Endothelial cell of umbilical vein (primary cell): ENCODE measurements at regions not wholly inside any gene's neighbourhood (a gene's known extent, or its start where the extent isn't known, plus 50 kb on each side); places are given as distances from the start of the nearest gene placed in this dataset.

ENCODE experiments used
- BruUV-seq: library from RNA; stranded (reverse); fragments of 400-500 nt; replicated peaks from 2 replicates; lab custom pipeline; 2021; lab: Mats Ljungman, UMichigan
- CTCF ChIA-PET: fragments of 300-600, 350-600 bp; sonication (Branson Sonifier 250); formaldehyde crosslinking; loops from one replicate; lab custom pipeline; 2021; ENCODE audit warnings: antibody characterized with exemption, inconsistent platforms; lab: Charles Lee
- POLR2A ChIA-PET: fragments of 300-600, 350-600 bp; sonication (Branson Sonifier 250); formaldehyde crosslinking; loops from one replicate; lab custom pipeline; 2021; ENCODE audit warnings: antibody characterized with exemption, inconsistent platforms; lab: Charles Lee
- DNase-seq: peaks from one replicate; pipeline ENCODE4 v3.0.0-alpha.2; 2011; ENCODE audit warnings: low read depth, low spot score
- FAIRE-seq: peaks from 2 replicates; lab custom pipeline; 2011; peaks lifted over from hg19 to GRCh38; lab: Jason Lieb, UNC
- H2AFZ ChIP-seq: 2 replicates; pipeline ENCODE4 v1.6.0; 2012; ENCODE audit warnings: low read depth, low read length, control low read depth, inconsistent platforms
- H3K27ac ChIP-seq: 2 replicates; pipeline ENCODE4 v1.5.1; 2011; ENCODE audit warnings: low read depth, mild to moderate bottlenecking, control low read depth, low read length, moderate library complexity; ENCODE audit not compliant: insufficient read depth
- H3K27me3 ChIP-seq, 2 experiments: 2 replicates each; pipeline versions ENCODE4 v1.6.0 to v1.6.1; 2011; ENCODE audit warnings: low read length in 2 of 2, mixed read lengths in 1 of 2; ENCODE audit not compliant: control insufficient read depth in 2 of 2, insufficient read depth in 2 of 2
- H3K36me3 ChIP-seq, 2 experiments: 2 replicates in 1 of 2; 3 replicates in 1 of 2; pipeline ENCODE4 v1.5.1; 2011; ENCODE audit warnings: low read length in 2 of 2, mild to moderate bottlenecking in 1 of 2, moderate library complexity in 1 of 2; ENCODE audit not compliant: control insufficient read depth in 2 of 2, insufficient read depth in 2 of 2; ENCODE audit errors: extremely low read depth in 1 of 2
- H3K4me1 ChIP-seq: 3 replicates; pipeline ENCODE4 v1.5.1; 2011; ENCODE audit warnings: mild to moderate bottlenecking, low read length; ENCODE audit not compliant: control insufficient read depth, insufficient read depth; ENCODE audit errors: extremely low read depth
- H3K4me2 ChIP-seq: 2 replicates; pipeline ENCODE4 v1.6.1; 2011; ENCODE audit warnings: low read length, control low read depth, mixed read lengths; ENCODE audit not compliant: insufficient read depth
- H3K4me3 ChIP-seq, 3 experiments: fragments of 200-600 bp in 1 of 3; sonication (generic), shearing (Covaris generic) in 1 of 3; replicated peaks in 1 of 3; 2 replicates each; pipeline ENCODE4 v1.5.1; 2011 to 2016; ENCODE audit warnings: control low read depth in 3 of 3, low read length in 3 of 3, mild to moderate bottlenecking in 2 of 3, inconsistent platforms in 1 of 3, low read depth in 1 of 3, moderate library complexity in 1 of 3; ENCODE audit not compliant: insufficient read depth in 1 of 3
- H3K79me2 ChIP-seq: 2 replicates; pipeline ENCODE4 v1.6.0; 2012; ENCODE audit warnings: low read length, inconsistent platforms; ENCODE audit not compliant: control insufficient read depth, insufficient read depth
- H3K9ac ChIP-seq: replicated peaks from 2 replicates; pipeline ENCODE3; 2011; ENCODE audit warnings: low read length, control low read depth; ENCODE audit not compliant: insufficient read depth; ENCODE audit errors: extremely low read depth
- H3K9me1 ChIP-seq: replicated peaks from 3 replicates; pipeline ENCODE4 v1.6.0; 2011; ENCODE audit warnings: mild to moderate bottlenecking, low read length; ENCODE audit not compliant: control insufficient read depth, insufficient read depth; ENCODE audit errors: extremely low read depth
- H3K9me3 ChIP-seq: replicated peaks from 2 replicates; pipeline ENCODE4 v1.5.1; 2012; ENCODE audit warnings: low read length, inconsistent platforms; ENCODE audit not compliant: control insufficient read depth, insufficient read depth
- H4K20me1 ChIP-seq: replicated peaks from 2 replicates; pipeline ENCODE3; 2011; ENCODE audit warnings: mild to moderate bottlenecking, low read length; ENCODE audit not compliant: control insufficient read depth, insufficient read depth; ENCODE audit errors: extremely low read depth
- CTCF ChIP-seq, 2 donors: IDR thresholded peaks; 1 replicate in 1 of 2; 2 replicates in 1 of 2; pipeline ENCODE4 v1.5.1; 2011; ENCODE audit warnings: low read length in 2 of 2, mild to moderate bottlenecking in 2 of 2, moderate library complexity in 2 of 2, control low read depth in 1 of 2, inconsistent platforms in 1 of 2, low read depth in 1 of 2; ENCODE audit not compliant: insufficient read depth in 1 of 2; ENCODE audit errors: extremely low read depth in 1 of 2
- EZH2 ChIP-seq: IDR thresholded peaks from 2 replicates; pipeline ENCODE4 v1.6.1; 2012; ENCODE audit warnings: borderline replicate concordance, low read depth, mild to moderate bottlenecking, moderate library complexity, low read length, inconsistent platforms; ENCODE audit not compliant: severe bottlenecking
- FOS ChIP-seq: IDR thresholded peaks from 2 replicates; pipeline ENCODE4 v1.6.1; 2011; ENCODE audit warnings: mild to moderate bottlenecking, low read length, moderate library complexity, borderline replicate concordance; ENCODE audit not compliant: insufficient read depth
- GATA2 ChIP-seq: IDR thresholded peaks from 2 replicates; pipeline ENCODE4 v1.7.0; 2011; ENCODE audit warnings: low read depth, mild to moderate bottlenecking, moderate library complexity, mixed read lengths, low read length; ENCODE audit not compliant: insufficient read length, insufficient read depth
- JUN ChIP-seq: IDR thresholded peaks from 2 replicates; pipeline ENCODE4 v1.6.1; 2011; ENCODE audit warnings: borderline replicate concordance, low read depth; ENCODE audit not compliant: insufficient read length, insufficient read depth
- MAX ChIP-seq: IDR thresholded peaks from 2 replicates; pipeline ENCODE4 v1.6.1; 2011; ENCODE audit not compliant: insufficient read depth, insufficient read length
- MYC ChIP-seq: IDR thresholded peaks from one replicate; pipeline ENCODE4 v1.6.1; 2011; ENCODE audit warnings: mild to moderate bottlenecking, low read depth, low read length
- POLR2A ChIP-seq: IDR thresholded peaks from 2 replicates; pipeline ENCODE4 v1.6.1; 2012; ENCODE audit warnings: low read depth, mild to moderate bottlenecking, control low read depth, low read length
- POLR2AphosphoS5 ChIP-seq: IDR thresholded peaks from 2 replicates; pipeline ENCODE4 v1.6.1; 2012; ENCODE audit warnings: low read depth, mild to moderate bottlenecking, control low read depth, low read length, moderate library complexity; ENCODE audit not compliant: insufficient read depth
- dilution Hi-C: fragments of 300-500 bp; cut with MboI; formaldehyde crosslinking; loops from one replicate; pipeline ENCODE4 v1.15.0; 2019; ENCODE audit warnings: low sequenced_read_pairs; ENCODE audit not compliant: extremely low pct_ligation_motif_present
- intact Hi-C: fragments of 100-400 bp; cut with micrococcal nuclease; formaldehyde crosslinking; loops from one replicate; pipeline ENCODE4 v1.10.0; 2022

GRCh38 chr5:19247302-19247701 lies 740.7 kb downstream of the CDH18 start:
- POLR2A ChIA-PET = no interaction called here
- no TSS peak for BruUV-seq

More at GRCh38 chr5:19247302-19247701, 740.7 kb downstream of the CDH18 start:
- Histone ChIP-seq H3K36me3 (no peaks in the 10 kb centered on the region), H3K4me3 (no peak overlapping the region), H3K9me1 (no peaks in the 10 kb centered on the region), H3K79me2 (no peaks in the 10 kb centered on the region), H3K27me3 (no peaks in the 10 kb centered on the region), H2AFZ (no peak overlapping the region), H3K4me2 (no peak overlapping the region), H4K20me1 (no peaks in the 10 kb centered on the region), H3K4me1 (no peaks in the 10 kb centered on the region), H3K9ac (no peak overlapping the region), H3K9me3 (no peaks in the 10 kb centered on the region), H3K27ac (no peak overlapping the region)
- FAIRE-seq = no peak
- intact Hi-C loops = no loop called here
- dilution Hi-C loops = no loop called here
- CTCF ChIA-PET = no interaction called here
- no peak for DNase-seq
- TF ChIP-seq GATA2 (no peak), MYC (no peak), MAX (no peak), POLR2A (no peak), FOS (no peak), EZH2 (no peak), POLR2AphosphoS5 (no peak), JUN (no peak), CTCF (IDR thresholded peaks at IDR 0.05; ENCODE audit: extremely low read depth in 1 of 2, insufficient read depth in 1 of 2, low read depth in 1 of 2, low read length in 2 of 2) (no peak)
